HG02571 (cell line): ENCODE measurements at regions not wholly inside any gene's neighbourhood (a gene's known extent, or its start where the extent isn't known, plus 50 kb on each side); places are given as distances from the start of the nearest gene placed in this dataset.

Experiments
- ATAC-seq: cut with Tn5 transposase; IDR thresholded peaks from one replicate; pipeline ENCODE4 v1.9.1; 2021; ENCODE audit warnings: mild to moderate bottlenecking, moderate library complexity; ENCODE audit not compliant: unreplicated experiment

DNA sequence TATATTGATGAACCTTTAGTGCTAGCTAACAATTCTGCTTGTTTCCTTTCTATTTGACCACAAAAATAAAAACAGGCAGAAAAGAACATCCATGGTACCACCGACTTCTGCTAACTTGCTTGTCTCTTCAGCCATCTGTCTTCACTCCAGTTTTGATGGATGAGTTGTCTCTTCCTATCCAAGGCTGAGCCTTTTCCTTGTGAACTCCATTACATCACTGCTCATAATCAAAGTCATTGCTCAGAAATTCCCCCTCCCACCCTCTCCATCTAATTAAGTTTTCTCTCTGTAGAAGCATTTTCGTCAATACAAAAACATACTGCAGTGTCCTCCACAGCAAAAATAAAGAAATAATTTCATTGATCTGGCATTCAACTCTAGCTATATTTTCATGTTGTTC is 184.4 kb downstream of the SPCS3 start:
- no peak for ATAC-seq

DNA sequence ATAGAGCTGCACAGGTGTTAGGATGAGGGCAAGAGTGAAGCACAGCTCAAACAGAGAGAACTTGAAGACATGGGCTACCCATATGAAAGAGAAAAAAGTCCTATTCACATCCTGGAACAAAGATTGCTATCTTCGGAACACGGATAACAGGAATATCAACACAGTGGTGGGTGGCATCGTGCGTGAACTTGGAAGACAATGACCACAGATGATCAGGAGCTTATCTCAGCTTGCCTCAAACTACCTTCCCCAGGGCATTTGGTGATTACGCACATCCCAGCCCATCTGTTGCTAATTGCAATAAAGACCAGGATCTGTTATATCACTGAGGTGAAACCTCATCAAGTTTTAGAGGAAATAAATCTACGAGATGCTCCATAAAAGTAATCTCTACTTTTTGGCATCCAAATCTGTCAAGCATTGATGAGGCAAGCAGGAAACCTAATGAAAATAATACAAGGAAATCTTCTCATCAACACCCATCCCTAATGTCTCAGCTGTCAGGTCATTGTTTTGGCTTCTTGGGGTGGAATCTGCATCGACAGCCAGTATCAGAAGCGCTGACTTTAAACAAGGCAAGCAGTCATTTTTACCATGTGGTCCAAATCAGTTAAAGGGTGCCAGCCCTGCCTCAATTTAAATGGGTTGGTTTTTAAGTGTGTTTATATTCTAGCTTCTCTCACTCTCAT is 188.2 kb downstream of the SPCS3 start:
- ATAC-seq, result no peak

DNA sequence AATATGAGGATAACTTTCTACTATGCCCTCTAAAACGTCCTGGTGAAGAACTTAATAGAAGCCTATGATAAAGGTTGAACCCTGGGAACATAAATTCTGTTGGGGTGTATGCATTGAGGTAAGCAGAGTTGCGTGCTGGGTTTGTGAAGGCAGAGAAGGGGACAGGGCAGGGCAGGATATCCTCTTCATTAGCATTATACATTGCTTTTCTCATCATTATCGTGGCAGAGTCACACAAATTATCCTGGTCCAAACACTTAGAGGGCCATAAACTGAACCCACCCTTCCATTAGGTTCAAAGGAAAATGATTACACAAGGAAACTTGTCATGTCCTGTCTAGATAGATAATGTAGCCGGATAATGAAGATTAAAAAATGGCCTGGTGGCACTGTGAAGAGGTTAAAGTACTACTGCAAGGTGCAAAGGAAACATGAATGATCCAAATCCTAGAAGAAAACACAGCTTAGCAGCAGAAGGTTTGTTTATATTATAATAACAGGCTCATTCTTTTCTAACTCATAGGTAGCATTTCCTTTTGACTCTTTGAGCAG is 189.1 kb downstream of the SPCS3 start:
- ATAC-seq, result no peak

DNA sequence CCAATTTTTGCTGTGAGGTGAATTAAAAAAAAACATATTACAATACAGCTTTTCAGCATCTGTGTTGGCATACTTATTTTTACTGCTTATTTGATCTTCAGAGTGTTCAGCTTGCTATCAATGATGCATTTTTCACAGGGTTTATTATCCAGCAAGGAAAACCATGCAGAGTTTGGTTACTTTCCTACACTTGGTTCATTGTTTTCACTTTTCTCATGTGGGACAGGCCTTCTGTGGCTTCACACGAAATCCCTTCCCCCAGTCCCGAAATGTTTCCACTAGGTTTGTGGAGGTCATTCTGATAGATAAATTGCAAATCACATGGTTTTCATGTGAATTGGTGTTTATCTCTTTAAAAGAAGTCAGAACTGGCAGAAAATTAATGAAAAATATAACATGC is 205.8 kb downstream of the SPCS3 start:
- no peak for ATAC-seq

DNA sequence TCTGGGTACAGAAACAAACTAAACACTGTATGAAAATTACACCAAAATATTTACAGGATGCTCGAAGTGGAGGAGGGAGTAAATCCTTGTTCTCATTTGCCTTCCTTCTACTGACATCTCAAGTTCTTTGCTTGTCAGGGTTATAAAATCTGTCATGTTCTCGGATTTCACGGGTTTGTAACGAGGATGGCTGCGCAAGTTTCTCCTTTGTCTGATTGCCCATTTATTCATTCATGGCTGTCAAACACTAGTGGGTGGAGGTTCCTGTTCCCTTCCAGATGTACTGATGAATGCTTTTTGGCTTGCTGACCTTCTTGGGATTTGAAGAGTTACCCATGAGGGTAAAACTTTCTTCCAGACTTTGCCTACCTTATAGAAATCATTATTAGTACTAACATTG is 206.9 kb downstream of the SPCS3 start:
- ATAC-seq, result no peak

DNA sequence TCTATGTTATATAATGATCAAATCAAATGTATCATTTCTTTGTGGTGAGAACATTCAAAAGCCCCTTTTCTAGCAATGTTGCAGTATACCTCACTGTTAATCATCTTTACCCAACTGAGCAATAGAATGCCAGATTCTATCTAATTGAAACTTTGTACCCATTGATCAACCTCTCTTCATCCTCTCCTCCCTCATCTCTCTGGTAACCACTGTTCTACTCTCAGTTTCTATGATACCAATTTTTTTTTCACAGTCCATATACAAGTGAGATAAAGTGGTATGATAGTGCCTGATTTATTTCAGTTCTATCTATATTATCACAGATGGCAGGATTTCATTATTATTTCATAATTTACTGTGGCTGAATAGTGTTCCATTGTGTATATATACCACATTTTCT is 209.8 kb downstream of the SPCS3 start:
- ATAC-seq, result no peak

DNA sequence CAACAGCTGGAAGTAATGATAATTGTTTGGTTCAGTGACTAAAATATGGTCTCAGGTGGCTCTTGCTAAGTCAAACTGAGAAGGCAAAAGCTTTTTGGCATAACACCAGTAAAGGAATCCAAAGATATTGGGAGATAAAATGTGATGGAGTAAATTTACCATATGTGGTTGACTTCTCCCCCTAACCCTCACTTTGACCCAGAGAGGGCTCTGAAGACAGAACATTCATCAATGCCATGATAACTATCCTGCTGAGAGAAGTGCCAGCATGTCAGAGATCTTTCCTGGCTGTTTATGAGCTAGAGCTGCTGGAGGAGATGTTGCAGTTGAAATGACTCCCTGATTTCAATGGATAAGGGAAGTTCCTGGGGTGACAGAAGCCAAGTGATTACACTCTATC is 213.4 kb downstream of the SPCS3 start:
- ATAC-seq, result no peak

DNA sequence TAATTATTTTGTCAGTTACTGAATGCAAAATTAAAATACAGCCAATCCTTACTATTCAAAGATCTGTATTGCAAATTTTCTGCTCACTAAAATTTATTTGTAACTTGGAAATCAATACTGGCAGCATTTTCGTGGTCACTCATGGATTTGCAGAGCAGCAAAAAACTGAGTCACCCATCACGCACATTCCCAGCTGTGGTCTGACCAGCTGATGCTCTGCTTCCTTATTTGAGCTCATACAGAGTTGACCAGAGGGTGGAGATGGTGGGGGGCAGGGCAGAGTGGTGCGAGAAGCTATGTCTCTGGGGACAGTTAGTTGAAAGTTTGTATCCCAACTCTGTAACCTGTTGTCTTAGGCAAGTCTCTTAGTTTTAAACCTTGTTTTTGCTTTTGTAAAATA is 214.8 kb downstream of the SPCS3 start:
- ATAC-seq, result no peak

DNA sequence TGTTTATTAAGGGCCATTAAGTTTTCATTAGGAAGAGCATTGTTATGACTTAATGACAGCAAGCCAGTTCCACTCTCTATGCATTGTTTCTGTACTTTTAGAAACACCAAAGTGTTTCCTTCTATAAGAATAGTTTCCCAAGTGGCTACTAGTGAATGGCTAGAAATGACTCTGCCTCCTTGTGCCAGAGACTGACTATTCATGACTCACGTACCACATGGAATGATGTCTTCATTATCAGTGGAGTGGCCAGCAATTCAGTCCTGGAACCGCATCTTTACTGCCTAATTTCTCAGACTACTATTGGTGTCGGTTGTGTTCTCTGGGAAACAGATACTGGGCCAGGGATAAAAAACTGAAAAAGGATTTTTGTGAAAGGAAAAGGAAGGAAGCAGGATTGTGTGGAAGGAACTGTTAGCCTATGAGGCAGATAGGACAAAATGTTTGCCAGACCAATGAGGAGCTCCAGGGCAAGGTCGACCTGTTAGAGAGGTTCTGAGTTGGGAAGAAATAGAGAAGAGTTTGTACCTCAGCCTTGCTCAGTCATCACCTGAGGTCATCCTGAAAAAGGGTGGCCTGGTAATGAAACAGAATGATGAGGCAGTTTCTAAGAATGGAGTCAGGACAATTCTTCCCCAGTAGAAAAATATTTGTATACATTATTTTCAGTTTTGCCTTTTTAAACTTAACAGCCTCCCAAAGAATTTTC is 218.6 kb downstream of the SPCS3 start:
- no peak for ATAC-seq

DNA sequence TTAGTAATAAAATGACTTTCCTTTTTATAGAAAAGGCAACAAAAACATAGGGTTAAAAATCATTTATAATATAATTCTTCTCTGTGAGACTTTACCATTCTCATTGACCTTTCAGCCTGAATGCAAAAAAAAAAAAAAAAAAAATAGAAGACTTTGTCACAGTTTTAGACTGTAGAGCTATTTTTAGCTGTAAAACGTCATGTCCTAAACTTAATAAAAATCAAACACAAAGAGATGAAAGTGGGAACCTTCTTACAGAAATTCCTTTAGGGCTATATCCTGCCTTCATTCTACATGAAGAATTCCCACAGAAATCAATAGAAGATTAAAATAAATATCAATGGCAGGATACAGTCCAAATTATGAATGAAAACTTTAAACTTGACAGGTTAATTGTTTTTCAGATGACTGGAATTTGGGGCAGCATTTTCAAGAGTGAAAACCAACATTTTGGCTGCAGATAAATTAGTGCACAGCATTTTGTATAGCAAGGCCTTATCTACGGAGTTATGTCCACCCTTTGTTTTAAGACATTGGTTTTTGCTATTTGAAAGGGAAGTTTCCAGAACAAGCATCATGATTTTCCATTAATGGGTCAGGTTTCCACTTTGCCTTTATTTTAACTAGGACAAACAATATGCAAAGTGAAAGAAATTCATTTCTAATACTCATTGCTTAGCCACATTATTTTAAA is 219.5 kb downstream of the SPCS3 start:
- ATAC-seq, result no peak

DNA sequence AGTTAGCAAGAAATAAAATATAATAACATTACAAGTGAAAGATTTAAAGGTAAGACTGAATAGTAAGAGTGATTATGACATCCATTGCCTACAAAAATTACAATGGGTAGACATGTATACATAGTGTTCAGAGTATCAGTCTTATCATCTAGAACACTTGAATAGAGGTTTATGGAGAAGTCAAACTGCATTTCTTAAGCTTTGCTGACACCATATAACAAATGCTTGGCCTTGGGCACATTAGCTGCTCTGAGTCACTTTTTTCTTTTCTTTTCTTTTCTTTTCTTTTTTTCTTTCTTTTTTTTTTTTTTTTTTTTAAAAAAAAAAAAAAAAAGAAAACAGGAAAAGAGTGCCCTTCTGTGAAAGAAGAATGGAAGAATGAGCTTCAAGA is 220.0 kb downstream of the SPCS3 start:
- ATAC-seq, result no peak

DNA sequence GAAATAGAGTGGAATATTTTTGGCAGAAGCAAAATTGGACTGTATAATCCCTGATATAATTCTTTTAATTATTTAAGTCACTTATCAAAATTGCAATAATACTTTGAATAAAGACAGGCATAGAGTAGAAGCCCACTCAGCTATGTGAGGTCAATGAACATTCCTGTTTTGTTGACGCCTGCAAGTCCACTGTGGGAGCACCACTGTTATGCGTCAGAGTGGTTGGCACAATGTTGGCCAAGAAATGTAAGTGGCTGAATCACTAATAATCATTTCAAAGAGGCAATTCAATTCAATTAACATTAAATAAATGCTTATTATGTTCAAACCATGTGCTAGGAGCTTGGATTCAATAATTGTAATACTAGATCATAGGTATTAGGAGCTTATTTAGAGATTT is 221.0 kb downstream of the SPCS3 start:
- no peak for ATAC-seq

DNA sequence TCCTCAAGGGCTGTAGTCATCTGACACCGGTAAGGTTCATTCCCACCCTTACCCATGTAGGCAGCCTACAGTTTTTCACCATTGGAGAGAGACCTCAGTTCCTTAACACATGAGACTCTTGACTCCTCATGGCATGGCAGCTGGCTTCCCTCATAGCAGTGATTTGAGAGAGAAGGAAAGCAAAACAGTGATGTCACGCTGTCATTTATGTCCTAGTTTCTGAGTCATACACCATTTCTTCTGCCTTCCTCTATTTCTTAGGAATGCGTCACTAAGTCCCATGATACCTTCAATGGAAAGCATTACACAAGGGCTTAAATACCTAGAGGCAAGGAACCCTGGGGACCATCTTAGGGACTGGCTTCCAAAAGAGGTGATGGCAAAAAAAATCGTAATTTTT is 226.1 kb downstream of the SPCS3 start:
- ATAC-seq, result no peak

DNA sequence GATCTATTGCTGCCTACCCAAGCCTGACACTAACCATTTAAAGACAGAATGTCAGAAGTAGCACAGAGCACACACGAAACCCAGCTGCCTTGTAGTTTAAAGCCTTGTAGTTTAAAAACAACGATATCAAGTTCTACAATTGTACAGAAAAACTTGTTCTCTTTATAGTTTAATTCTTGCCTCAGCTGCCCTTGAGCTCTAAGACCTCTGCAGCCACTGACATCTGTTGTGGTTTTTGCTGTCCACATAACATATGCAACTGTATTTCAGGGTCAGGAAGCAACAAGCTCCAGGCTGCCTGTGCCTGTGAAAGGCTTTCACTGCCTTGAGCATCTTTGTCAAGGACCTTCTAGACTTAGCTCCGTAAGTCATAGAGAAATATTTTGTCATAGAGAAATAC is 227.2 kb downstream of the SPCS3 start:
- no peak for ATAC-seq

DNA sequence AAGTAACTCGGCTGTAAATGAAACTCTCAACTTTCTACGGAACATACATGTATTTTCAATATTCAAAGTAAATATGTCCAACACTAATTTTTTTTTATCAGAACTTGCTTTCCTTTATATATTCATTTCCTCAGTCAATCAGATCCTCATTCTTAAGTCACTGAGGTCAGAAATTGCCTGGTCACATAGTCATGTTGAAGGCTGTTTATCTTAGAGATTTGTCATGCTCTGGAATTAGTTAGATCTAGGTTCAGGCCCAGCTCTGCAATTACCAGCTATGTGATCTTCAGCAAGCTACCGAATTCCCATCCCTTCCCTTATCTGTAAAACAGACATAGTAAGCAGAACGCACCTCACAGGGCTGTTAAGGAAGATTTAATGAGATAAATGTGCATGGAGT is 228.8 kb downstream of the SPCS3 start:
- no peak for ATAC-seq

DNA sequence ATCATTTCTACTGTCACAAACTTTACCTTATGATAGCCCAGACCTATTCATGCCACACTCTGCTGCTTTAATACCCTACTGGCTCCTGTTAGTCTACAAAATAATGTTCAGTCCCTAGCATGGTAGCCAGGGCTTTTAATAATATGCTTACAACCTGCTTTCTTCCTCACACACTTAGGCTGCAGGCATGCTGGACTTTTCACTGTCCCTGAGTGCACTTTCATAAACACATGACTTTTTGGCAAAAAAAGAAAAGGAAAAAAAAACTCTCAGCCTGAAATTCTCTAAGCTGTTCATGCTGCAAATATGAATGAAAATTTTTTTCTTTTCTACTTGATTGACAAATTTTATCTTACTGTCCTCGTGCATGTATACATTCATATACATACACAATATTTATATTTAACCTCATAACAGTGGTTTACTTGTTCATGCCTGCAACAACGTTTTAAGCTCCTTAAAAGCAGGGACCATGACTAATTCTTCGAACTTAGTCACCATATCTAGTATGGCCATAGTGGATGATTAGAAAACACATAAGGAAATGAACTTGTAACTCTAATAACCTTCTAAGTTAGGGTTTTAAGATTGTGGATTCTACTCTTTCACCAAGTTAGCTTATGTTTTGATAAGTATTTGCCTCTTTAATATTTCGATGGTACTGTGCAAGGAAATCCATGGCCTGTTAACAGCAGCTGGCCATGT is 229.5 kb downstream of the SPCS3 start:
- ATAC-seq, result no peak

DNA sequence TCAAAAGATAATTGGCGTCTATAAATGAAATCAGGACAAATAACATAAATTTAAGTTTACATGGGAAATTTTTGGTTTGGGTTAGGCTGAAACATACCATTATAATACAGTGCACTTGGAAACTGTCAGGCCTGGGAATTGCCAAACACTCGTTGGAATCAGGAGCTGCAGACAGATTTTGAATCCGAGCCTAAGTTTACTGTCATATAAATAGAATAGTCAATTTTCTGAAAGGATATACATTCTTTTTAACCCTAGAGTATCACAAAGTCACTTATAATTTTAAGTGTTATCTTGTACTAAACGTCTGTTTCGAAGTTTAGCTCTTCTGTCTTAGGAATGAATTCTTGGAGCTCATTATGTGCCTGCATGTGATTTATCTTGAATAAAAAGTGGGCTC is 234.1 kb downstream of the VEGFC start:
- no peak for ATAC-seq

DNA sequence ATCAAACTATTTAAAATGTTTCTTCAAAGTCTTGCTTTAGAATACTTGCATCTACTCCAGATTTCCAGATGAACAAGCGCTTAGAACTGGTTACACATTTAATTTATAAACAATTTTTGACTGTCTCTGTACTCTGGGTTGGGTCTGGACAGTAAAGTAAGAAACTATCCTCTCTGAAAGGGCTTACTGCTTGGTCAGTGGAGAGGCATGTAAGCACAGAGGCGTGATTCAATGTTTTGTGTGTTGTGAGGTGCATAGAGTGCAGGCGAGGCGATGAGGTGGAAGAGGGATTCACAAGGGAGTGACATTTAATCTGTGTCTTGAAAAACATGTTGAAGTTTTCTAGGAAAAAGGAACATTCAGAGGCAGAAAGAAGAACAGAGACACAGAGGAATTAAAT is 231.4 kb downstream of the VEGFC start:
- no peak for ATAC-seq

DNA sequence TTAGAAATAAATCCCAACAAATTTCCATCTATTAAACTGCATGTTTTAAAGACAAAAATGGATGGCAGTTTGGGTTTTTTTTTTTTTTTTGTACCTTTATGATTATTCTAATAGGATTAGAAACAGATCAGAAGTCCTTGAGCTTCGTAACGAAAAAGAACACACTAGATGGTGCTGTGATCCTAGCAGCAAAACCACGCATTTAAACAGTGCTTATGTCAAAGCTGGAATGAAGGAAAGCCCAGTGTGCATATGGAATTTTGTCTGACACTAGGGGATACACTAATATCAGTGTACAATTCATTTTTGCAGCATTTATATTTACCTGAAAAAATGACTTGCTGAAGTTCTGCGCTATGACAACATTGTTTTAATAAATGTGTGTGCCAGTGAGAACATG is 229.1 kb downstream of the VEGFC start:
- ATAC-seq, result no peak

DNA sequence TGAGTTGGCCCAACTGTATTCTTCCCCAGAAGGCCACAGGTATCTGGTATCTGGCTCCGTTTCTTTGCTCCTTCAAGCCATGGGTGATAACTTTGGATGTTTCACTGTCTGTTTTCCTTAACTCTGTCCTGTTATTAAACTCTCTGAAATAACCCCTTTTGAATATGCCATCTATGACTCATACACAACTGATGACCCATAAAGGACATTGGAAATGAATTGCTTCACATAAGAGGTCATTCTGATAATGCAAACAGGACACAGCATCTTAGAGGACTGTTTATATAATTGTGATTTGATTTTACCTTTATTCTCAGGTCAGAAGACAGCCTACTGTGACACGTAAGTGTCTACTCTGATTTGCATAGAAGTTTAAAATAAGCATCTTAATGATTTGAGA is 227.7 kb downstream of the VEGFC start:
- no peak for ATAC-seq

DNA sequence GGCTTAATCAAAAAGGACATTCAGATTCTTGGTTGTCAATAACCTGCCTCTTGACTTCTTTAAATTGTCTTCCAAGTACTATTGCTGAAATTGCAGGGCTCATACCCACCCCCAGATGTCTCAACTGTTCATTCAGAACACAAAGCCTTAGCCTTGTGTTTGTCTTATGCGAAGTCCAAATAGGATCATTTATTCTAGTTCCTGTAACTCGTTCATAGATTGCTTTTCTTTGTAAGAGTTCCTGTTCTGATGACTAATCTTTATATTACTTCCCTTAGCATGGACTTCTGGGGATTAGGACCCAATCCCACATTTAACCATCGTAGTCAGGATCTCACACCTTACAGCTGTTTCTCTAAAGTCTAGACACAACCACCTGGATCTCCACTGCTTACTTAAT is 226.0 kb downstream of the VEGFC start:
- ATAC-seq, result no peak
